AG09319 (cell line): ENCODE measurements at regions not wholly inside any gene's neighbourhood (a gene's known extent, or its start where the extent isn't known, plus 50 kb on each side); places are given as distances from the start of the nearest gene placed in this dataset.

Source experiments
- DNase-seq: peaks from one replicate; pipeline ENCODE4 v3.0.0-alpha.2; 2010; ENCODE audit warnings: low read depth; ENCODE audit errors: extremely low read depth
- CTCF ChIP-seq: IDR thresholded peaks from 2 replicates; pipeline ENCODE4 v1.5.1; 2011; ENCODE audit warnings: low read depth, mild to moderate bottlenecking, inconsistent platforms, low read length, moderate library complexity

- no peak for TF ChIP-seq CTCF
- no peak for DNase-seq
Observed at GRCh38 chr2:235141411-235142128, 189.8 kb downstream of the SH3BP4 start.

GRCh38 chr2:235142601-235143000 is 190.8 kb downstream of the SH3BP4 start:
- TF ChIP-seq CTCF, result no peak
- no peak for DNase-seq

GRCh38 chr2:235143789-235144188 is 192.0 kb downstream of the SH3BP4 start:
- no peak for TF ChIP-seq CTCF
- no peak for DNase-seq

- no peak for DNase-seq
- TF ChIP-seq CTCF, result no peak
Observed at GRCh38 chr2:235144291-235144690, 192.5 kb downstream of the SH3BP4 start.

- DNase-seq, result no peak
- TF ChIP-seq CTCF, result no peak
Observed at GRCh38 chr2:235146206-235146605, 194.4 kb downstream of the SH3BP4 start.

- DNase-seq, result no peak
- TF ChIP-seq CTCF, result no peak
Observed at GRCh38 chr2:235146871-235147565, 195.2 kb downstream of the SH3BP4 start.
